WTC11 (cell line): ENCODE measurements at regions not wholly inside any gene's neighbourhood (a gene's known extent, or its start where the extent isn't known, plus 50 kb on each side); places are given as distances from the start of the nearest gene placed in this dataset.

Experiments used
- FOXJ3 ChIP-seq: sonication (generic); formaldehyde crosslinking; IDR thresholded peaks from 2 replicates; pipeline ENCODE4 v1.9.0; 2021; ENCODE audit warnings: missing genetic modification reagents, mild to moderate bottlenecking, borderline replicate concordance
- MXD4 ChIP-seq: fragments of 250-450 bp; sonication (Bioruptor Pico); IDR thresholded peaks from 2 replicates; pipeline ENCODE4 v1.8.0; 2021; ENCODE audit warnings: mild to moderate bottlenecking, moderate library complexity, borderline replicate concordance
- NR1H2 ChIP-seq: sonication (generic); formaldehyde crosslinking; IDR thresholded peaks from 2 replicates; pipeline ENCODE4 v1.9.0; 2021; ENCODE audit warnings: mild to moderate bottlenecking, moderate library complexity, missing genetic modification reagents
- TCF7 ChIP-seq: sonication (generic); formaldehyde crosslinking; IDR thresholded peaks from 2 replicates; pipeline ENCODE4 v1.8.0; 2022; ENCODE audit warnings: mild to moderate bottlenecking, low read depth, missing genetic modification reagents, moderate library complexity
- TP53 ChIP-seq: sonication (generic); formaldehyde crosslinking; IDR thresholded peaks from 2 replicates; pipeline ENCODE4 v1.8.1; 2023; ENCODE audit warnings: mild to moderate bottlenecking, missing genetic modification reagents
- ZNF121 ChIP-seq: sonication (generic); formaldehyde crosslinking; IDR thresholded peaks from 2 replicates; pipeline ENCODE4 v1.8.0; 2023; ENCODE audit warnings: missing genetic modification reagents
- ZNF416 ChIP-seq: fragments of 250-450 bp; sonication (Bioruptor Pico); IDR thresholded peaks from 2 replicates; pipeline ENCODE4 v1.9.0; 2021; ENCODE audit warnings: mild to moderate bottlenecking, inconsistent platforms
- TF ChIP-seq, protein P1 (sequence below): fragments of 200-600 bp; IDR thresholded peaks from 2 replicates; pipeline ENCODE4 v1.8.0; 2022; ENCODE audit warnings: antibody characterized with exemption
- TF ChIP-seq, protein P2 (sequence below): fragments of 250-450 bp; sonication (Bioruptor Pico); IDR thresholded peaks from 2 replicates; pipeline ENCODE4 v2.1.2; 2022; ENCODE audit warnings: mild to moderate bottlenecking, moderate library complexity
- TF ChIP-seq, protein P3 (sequence below): sonication (generic); formaldehyde crosslinking; IDR thresholded peaks from 2 replicates; pipeline ENCODE4 v1.8.0; 2022; ENCODE audit warnings: mild to moderate bottlenecking, missing genetic modification reagents
- TF ChIP-seq, protein P4 (sequence below): sonication (generic); formaldehyde crosslinking; IDR thresholded peaks from 2 replicates; pipeline ENCODE4 v1.8.0; 2022; ENCODE audit warnings: mild to moderate bottlenecking, missing genetic modification reagents
- TF ChIP-seq, protein P5 (sequence below): sonication (generic); formaldehyde crosslinking; IDR thresholded peaks from 2 replicates; pipeline ENCODE4 v1.8.0; 2022; ENCODE audit warnings: mild to moderate bottlenecking, missing genetic modification reagents

DNA sequence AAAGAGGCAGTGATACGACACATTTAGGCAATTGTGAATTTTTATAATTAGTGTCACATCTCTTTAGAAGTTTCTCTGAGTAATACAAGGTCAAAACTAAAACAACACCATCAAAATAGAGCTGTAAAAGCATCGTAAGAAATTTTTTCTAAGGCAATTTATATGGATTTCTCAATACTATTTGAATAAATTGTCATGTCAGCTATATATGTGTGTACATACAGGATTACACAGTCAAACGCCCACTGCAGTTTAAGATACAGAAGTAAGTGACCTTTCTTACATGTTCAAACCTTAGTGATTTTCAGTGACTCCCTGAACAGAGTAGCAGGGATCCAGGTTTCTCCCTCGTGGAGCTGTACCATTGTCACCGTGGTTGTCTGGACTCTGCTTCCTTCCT lies 129.1 kb upstream of the CBLN2 start:
- TF ChIP-seq, protein P1, sequence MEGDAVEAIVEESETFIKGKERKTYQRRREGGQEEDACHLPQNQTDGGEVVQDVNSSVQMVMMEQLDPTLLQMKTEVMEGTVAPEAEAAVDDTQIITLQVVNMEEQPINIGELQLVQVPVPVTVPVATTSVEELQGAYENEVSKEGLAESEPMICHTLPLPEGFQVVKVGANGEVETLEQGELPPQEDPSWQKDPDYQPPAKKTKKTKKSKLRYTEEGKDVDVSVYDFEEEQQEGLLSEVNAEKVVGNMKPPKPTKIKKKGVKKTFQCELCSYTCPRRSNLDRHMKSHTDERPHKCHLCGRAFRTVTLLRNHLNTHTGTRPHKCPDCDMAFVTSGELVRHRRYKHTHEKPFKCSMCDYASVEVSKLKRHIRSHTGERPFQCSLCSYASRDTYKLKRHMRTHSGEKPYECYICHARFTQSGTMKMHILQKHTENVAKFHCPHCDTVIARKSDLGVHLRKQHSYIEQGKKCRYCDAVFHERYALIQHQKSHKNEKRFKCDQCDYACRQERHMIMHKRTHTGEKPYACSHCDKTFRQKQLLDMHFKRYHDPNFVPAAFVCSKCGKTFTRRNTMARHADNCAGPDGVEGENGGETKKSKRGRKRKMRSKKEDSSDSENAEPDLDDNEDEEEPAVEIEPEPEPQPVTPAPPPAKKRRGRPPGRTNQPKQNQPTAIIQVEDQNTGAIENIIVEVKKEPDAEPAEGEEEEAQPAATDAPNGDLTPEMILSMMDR, result no peak
- TF ChIP-seq, protein P2, sequence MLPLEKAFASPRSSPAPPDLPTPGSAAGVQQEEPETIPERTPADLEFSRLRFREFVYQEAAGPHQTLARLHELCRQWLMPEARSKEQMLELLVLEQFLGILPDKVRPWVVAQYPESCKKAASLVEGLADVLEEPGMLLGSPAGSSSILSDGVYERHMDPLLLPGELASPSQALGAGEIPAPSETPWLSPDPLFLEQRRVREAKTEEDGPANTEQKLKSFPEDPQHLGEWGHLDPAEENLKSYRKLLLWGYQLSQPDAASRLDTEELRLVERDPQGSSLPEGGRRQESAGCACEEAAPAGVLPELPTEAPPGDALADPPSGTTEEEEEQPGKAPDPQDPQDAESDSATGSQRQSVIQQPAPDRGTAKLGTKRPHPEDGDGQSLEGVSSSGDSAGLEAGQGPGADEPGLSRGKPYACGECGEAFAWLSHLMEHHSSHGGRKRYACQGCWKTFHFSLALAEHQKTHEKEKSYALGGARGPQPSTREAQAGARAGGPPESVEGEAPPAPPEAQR (CRISPR knock-in tag), result no peak
- no peak for TF ChIP-seq TP53 (CRISPR knock-in tag)
- no peak for TF ChIP-seq MXD4 (CRISPR knock-in tag)
- no peak for TF ChIP-seq ZNF416 (CRISPR knock-in tag)
- TF ChIP-seq FOXJ3 (CRISPR knock-in tag), result no peak
- TF ChIP-seq, protein P3, sequence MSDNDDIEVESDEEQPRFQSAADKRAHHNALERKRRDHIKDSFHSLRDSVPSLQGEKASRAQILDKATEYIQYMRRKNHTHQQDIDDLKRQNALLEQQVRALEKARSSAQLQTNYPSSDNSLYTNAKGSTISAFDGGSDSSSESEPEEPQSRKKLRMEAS, result no peak
- TF ChIP-seq, protein P4, sequence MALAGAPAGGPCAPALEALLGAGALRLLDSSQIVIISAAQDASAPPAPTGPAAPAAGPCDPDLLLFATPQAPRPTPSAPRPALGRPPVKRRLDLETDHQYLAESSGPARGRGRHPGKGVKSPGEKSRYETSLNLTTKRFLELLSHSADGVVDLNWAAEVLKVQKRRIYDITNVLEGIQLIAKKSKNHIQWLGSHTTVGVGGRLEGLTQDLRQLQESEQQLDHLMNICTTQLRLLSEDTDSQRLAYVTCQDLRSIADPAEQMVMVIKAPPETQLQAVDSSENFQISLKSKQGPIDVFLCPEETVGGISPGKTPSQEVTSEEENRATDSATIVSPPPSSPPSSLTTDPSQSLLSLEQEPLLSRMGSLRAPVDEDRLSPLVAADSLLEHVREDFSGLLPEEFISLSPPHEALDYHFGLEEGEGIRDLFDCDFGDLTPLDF, result no peak
- TF ChIP-seq TCF7 (CRISPR knock-in tag), result no peak
- TF ChIP-seq NR1H2 (CRISPR knock-in tag), result no peak
- TF ChIP-seq, protein P5, sequence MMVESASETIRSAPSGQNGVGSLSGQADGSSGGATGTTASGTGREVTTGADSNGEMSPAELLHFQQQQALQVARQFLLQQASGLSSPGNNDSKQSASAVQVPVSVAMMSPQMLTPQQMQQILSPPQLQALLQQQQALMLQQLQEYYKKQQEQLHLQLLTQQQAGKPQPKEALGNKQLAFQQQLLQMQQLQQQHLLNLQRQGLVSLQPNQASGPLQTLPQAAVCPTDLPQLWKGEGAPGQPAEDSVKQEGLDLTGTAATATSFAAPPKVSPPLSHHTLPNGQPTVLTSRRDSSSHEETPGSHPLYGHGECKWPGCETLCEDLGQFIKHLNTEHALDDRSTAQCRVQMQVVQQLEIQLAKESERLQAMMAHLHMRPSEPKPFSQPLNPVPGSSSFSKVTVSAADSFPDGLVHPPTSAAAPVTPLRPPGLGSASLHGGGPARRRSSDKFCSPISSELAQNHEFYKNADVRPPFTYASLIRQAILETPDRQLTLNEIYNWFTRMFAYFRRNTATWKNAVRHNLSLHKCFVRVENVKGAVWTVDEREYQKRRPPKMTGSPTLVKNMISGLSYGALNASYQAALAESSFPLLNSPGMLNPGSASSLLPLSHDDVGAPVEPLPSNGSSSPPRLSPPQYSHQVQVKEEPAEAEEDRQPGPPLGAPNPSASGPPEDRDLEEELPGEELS (CRISPR knock-in tag), result no peak
- no peak for TF ChIP-seq ZNF121 (CRISPR knock-in tag)
